ENCODE measurements at regions not wholly inside any gene's neighbourhood (a gene's known extent, or its start where the extent isn't known, plus 50 kb on each side); places are given as distances from the start of the nearest gene placed in this dataset.
"Not testable (repeated sequence)": the region's sequence is repeated elsewhere in the genome, so short reads cannot be mapped to it uniquely, and the experiment has no call there.

DNA sequence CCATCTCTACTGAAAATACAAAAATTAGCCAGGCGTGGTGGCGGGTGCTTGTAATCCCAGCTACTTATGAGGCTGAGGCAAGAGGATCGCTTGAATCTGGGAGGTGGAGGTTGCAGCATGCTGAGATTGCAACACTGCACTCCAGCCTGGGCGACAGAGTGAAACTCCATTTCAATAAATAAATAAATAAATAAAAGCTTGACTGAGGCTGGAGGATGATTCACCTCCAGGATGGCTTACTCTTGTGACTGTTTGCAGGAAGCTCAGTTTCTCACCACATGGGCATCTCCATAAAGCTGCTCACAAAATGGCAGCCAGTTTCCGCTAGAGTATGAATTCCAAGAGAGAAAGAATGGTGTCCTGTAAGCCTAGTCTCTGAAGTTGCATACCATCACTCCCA is 191.7 kb upstream of the EDNRA start:
- Mint-ChIP-seq H3K4me3 (no peak overlapping the region), H3K27ac (peak overlapping the region in 1 of 3 experiments; percentile 63), H3K9me3 (peaks cover 10% of the 10 kb centered on the region), H3K4me1 (peaks cover 31% of the 10 kb centered on the region), H3K36me3 (ENCODE audit: low read depth) (no peaks in the 10 kb centered on the region), H3K27me3 (ENCODE audit: low read depth) (no peaks in the 10 kb centered on the region)
- TF ChIP-seq, protein P1, sequence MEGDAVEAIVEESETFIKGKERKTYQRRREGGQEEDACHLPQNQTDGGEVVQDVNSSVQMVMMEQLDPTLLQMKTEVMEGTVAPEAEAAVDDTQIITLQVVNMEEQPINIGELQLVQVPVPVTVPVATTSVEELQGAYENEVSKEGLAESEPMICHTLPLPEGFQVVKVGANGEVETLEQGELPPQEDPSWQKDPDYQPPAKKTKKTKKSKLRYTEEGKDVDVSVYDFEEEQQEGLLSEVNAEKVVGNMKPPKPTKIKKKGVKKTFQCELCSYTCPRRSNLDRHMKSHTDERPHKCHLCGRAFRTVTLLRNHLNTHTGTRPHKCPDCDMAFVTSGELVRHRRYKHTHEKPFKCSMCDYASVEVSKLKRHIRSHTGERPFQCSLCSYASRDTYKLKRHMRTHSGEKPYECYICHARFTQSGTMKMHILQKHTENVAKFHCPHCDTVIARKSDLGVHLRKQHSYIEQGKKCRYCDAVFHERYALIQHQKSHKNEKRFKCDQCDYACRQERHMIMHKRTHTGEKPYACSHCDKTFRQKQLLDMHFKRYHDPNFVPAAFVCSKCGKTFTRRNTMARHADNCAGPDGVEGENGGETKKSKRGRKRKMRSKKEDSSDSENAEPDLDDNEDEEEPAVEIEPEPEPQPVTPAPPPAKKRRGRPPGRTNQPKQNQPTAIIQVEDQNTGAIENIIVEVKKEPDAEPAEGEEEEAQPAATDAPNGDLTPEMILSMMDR (IDR thresholded peaks at IDR 0.05; ENCODE audit: unreplicated experiment in 3 of 3) = no peak

GRCh38 chr4:147292604-147293313 is 188.1 kb upstream of the EDNRA start:
- peaks cover 18% of the 10 kb centered on the region for H3K4me1 Mint-ChIP-seq
- peaks cover 23% of the 10 kb centered on the region for H3K36me3 Mint-ChIP-seq (ENCODE audit: low read depth)
- H3K27me3 Mint-ChIP-seq (ENCODE audit: low read depth); H3K27ac Mint-ChIP-seq; H3K4me3 Mint-ChIP-seq: not testable (repeated sequence)
- H3K9me3 Mint-ChIP-seq = peaks cover 41% of the 10 kb centered on the region

DNA sequence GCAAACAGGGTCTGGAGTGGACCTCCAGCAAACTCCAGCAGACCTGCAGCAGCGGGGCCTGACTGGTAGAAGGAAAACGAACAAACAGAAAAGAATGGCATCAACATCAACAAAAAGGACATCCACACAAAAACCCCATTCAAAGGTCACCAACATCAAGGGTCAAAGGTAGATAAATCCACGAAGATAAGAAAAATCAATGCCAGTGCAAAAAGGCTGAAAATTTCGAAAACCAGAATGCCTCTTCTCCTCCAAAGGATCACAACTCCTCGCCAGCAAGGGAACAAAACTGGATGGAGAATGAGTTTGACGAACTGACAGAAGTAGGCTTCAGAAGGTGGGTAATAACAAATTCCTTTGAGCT is 187.6 kb upstream of the EDNRA start:
- Mint-ChIP-seq H3K36me3 (ENCODE audit: low read depth) (peaks cover 23% of the 10 kb centered on the region), H3K4me1 (peaks cover 14% of the 10 kb centered on the region), H3K9me3 (peaks cover 41% of the 10 kb centered on the region)
- not testable (repeated sequence) for H3K27me3 Mint-ChIP-seq (ENCODE audit: low read depth); H3K27ac Mint-ChIP-seq; H3K4me3 Mint-ChIP-seq

- H3K4me3 Mint-ChIP-seq = no peak overlapping the region
- no peaks in the 10 kb centered on the region for H3K27me3 Mint-ChIP-seq (ENCODE audit: low read depth)
- H3K27ac Mint-ChIP-seq = no peak overlapping the region
- peaks cover 17% of the 10 kb centered on the region for H3K4me1 Mint-ChIP-seq
- TF ChIP-seq, protein P1 (IDR thresholded peaks at IDR 0.05; ENCODE audit: unreplicated experiment in 3 of 3) = no peak
- peaks cover 31% of the 10 kb centered on the region for H3K9me3 Mint-ChIP-seq
- peaks cover 23% of the 10 kb centered on the region for H3K36me3 Mint-ChIP-seq (ENCODE audit: low read depth)
Measured at GRCh38 chr4:147299205-147299604, 181.7 kb upstream of the EDNRA start.

DNA sequence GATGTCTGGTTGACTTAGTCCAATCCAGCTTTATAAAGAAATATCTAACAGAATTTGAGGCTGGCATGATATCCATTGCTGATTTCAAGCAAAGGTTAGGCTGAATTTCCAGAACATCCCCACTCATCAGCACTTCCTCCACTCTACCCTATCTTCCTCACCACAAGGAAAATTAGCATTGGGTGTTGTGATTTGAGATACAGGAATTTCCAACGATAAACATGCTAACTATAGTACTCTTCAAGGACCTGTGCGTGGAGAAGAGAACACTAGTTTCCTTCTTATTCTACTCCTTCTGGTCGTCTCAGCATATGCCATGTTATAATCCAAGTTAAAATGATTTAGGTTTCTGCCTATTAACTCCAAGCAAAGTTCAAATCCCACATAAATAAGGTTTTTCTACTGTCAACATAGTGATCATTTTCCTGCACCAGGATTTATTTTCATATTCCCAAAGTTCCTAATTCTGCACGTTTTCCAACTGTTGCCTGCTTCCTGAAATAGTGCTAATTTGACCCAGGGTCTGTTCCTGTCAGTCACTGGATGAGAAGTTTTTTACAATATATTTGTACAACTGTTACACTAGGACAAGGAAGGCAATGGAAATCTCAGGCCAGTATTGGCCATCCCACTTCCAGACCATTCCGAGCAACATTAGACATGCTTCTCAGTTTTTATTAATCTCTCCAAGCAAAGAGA is 177.6 kb upstream of the EDNRA start:
- no peaks in the 10 kb centered on the region for H3K36me3 Mint-ChIP-seq (ENCODE audit: low read depth)
- peak overlapping the region; percentile 58 to 85 (median 71) for H3K27ac Mint-ChIP-seq
- TF ChIP-seq, protein P1 (IDR thresholded peaks at IDR 0.05; ENCODE audit: unreplicated experiment in 3 of 3) = no peak
- H3K9me3 Mint-ChIP-seq = peaks cover 2% of the 10 kb centered on the region
- peaks cover 29% of the 10 kb centered on the region for H3K4me1 Mint-ChIP-seq
- H3K4me3 Mint-ChIP-seq = peak overlapping the region in 1 of 3 experiments; percentile 4
- no peaks in the 10 kb centered on the region for H3K27me3 Mint-ChIP-seq (ENCODE audit: low read depth)

DNA sequence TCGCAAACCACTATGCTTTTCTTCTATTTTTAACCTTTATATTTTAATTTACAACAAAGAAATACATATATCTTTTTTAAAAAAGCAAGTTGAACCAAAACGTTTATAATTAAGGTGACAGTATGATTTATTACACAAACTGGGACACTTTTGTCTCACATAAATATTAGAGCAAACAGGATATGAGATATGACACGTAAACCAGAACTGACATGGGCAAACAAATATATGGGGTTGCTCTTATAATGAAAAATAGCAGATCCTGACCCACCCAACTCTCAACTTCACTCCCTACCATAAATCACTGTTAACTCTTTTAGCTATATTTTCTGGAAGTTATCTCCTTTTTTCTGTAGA is 177.0 kb upstream of the EDNRA start:
- no peak overlapping the region for H3K4me3 Mint-ChIP-seq
- H3K9me3 Mint-ChIP-seq = peaks cover 2% of the 10 kb centered on the region
- TF ChIP-seq, protein P1 (IDR thresholded peaks at IDR 0.05; ENCODE audit: unreplicated experiment in 3 of 3) = no peak
- H3K4me1 Mint-ChIP-seq = peaks cover 35% of the 10 kb centered on the region
- no peaks in the 10 kb centered on the region for H3K27me3 Mint-ChIP-seq (ENCODE audit: low read depth)
- H3K36me3 Mint-ChIP-seq (ENCODE audit: low read depth) = no peaks in the 10 kb centered on the region
- H3K27ac Mint-ChIP-seq = peak overlapping the region; percentile 58 to 85 (median 71)

Measured in nephron (organoid).